HEK293 (cell line): ENCODE measurements at regions not wholly inside any gene's neighbourhood (a gene's known extent, or its start where the extent isn't known, plus 50 kb on each side); places are given as distances from the start of the nearest gene placed in this dataset.

ENCODE experiments used
- REPIN1 ChIP-seq: fragments of 450-650 bp; formaldehyde crosslinking; IDR thresholded peaks from 2 replicates; pipeline ENCODE4 v1.5.1; 2017; ENCODE audit warnings: missing biosample characterization, missing genetic modification characterization, low read depth
- ZBTB1 ChIP-seq: fragments of 450-650 bp; formaldehyde crosslinking; IDR thresholded peaks from 2 replicates; pipeline ENCODE4 v1.5.1; 2016; ENCODE audit warnings: missing biosample characterization, missing genetic modification characterization
- TF ChIP-seq, protein P1 (sequence below): fragments of 450-650 bp; formaldehyde crosslinking; IDR thresholded peaks from 2 replicates; pipeline ENCODE4 v1.5.1; 2016; ENCODE audit warnings: missing biosample characterization, missing genetic modification characterization
- TF ChIP-seq, protein P2 (sequence below): fragments of 450-650 bp; formaldehyde crosslinking; IDR thresholded peaks from 2 replicates; pipeline ENCODE4 v1.5.1; 2016; ENCODE audit warnings: missing biosample characterization, missing genetic modification characterization

DNA sequence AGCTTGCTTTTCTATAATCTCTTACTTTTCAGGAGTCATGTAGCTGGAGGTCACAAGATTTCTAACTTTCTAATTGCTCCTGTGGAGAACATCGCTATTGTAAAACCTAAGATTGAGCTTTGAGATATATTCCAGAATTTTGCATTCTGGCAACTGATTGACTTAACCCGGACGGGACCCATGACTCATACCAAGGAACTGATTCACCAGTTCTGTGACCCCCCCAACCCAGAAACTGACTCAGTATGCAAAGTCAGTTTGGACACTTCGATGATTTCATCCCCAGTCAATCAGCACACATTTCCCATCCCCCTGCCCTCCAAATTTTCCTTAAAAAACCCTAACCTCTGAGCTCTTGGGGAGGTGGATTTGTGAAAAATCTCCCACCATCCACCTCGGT, 396.5 kb upstream of the GBE1 start:
- TF ChIP-seq REPIN1 (tag by site-specific recombination), result no peak
- TF ChIP-seq, protein P1, sequence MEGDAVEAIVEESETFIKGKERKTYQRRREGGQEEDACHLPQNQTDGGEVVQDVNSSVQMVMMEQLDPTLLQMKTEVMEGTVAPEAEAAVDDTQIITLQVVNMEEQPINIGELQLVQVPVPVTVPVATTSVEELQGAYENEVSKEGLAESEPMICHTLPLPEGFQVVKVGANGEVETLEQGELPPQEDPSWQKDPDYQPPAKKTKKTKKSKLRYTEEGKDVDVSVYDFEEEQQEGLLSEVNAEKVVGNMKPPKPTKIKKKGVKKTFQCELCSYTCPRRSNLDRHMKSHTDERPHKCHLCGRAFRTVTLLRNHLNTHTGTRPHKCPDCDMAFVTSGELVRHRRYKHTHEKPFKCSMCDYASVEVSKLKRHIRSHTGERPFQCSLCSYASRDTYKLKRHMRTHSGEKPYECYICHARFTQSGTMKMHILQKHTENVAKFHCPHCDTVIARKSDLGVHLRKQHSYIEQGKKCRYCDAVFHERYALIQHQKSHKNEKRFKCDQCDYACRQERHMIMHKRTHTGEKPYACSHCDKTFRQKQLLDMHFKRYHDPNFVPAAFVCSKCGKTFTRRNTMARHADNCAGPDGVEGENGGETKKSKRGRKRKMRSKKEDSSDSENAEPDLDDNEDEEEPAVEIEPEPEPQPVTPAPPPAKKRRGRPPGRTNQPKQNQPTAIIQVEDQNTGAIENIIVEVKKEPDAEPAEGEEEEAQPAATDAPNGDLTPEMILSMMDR, result no peak
- TF ChIP-seq, protein P2, sequence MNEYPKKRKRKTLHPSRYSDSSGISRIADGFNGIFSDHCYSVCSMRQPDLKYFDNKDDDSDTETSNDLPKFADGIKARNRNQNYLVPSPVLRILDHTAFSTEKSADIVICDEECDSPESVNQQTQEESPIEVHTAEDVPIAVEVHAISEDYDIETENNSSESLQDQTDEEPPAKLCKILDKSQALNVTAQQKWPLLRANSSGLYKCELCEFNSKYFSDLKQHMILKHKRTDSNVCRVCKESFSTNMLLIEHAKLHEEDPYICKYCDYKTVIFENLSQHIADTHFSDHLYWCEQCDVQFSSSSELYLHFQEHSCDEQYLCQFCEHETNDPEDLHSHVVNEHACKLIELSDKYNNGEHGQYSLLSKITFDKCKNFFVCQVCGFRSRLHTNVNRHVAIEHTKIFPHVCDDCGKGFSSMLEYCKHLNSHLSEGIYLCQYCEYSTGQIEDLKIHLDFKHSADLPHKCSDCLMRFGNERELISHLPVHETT (tag by site-specific recombination), result no peak
- no peak for TF ChIP-seq ZBTB1 (tag by site-specific recombination)
